ENCODE measurements at regions not wholly inside any gene's neighbourhood (a gene's known extent, or its start where the extent isn't known, plus 50 kb on each side); places are given as distances from the start of the nearest gene placed in this dataset.
A peak's percentile ranks its signal among the peaks of the same experiment; 100 is the strongest.

GRCh38 chr1:88275259-88275862 lies 408.7 kb upstream of the PKN2 start:
- DNase-seq = no peak

DNA sequence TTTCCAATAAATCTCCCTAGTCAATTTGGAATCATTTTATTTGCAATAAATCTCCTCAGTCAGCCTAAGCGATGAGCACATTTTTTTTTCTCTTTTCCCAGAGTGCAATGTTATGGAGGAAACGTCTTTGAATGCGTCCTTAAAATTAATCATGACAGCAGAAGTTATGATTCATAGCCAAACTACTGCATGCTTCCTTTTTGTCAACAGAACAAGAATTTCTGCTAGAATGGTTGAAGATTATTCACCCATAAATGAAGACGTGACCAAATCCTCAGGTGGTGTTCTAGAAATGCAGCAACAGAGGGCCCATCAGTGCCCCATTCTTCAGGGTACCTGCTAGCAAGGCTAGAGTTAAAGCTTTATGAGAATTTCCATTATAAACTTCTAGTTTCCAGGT lies 407.9 kb upstream of the PKN2 start:
- DNase-seq = no peak

- no peak for DNase-seq
These were observed 400.0 kb upstream of the PKN2 start for GRCh38 chr1:88284066-88284465.

DNA sequence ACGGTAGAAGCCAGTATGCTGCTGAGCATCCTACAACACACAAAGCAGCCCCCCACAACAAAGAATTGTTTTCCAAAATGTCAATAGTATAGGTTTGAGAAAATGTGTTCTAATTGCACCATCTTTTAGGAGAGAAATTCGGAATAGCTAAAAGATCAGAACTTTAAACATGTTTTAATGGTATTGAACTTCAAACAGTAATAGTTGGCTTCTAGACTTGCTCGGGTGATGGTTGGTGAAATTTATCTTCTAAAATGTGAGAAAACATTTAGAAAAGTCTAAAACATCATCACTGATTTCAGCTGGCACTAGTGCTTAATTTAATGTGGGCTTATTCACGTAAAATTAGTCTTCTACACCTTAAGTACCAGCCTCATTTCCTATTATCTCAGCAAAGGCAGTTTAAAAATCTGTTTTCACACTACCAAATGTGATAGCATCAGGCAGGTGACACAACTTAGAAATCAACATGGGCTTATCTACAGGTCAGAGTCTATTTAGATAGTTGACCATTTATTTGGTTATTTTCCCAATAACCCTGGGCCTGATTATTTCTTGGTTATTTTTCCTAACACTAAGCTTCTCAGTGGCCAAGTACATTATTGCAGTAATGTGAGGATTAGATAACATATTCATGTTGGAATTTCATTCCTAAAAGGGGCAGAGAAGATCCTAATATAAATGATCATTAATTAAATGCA lies 399.3 kb upstream of the PKN2 start:
- DNase-seq = no peak

- no peak for DNase-seq
These were observed 397.4 kb upstream of the PKN2 start for GRCh38 chr1:88286716-88287115.

DNA sequence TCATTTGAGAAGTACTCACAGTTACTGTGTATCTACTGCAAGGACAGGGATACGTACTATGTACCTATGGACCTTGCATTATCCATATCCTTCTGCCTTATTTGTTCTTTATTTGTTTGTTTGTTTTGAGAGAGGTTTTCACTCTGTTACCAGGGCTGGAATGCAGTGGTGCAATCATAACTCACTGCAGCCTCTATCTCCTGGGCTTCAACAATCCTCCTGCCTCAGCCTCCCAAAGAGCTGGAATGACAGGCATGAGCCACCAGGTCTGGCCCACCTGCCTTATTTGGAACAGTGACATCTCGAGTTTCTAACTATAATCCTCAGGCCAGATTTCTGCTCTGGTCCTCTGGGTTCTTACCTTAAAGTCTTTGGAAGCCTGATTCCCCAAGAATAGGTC lies 395.5 kb upstream of the PKN2 start:
- DNase-seq = no peak

DNA sequence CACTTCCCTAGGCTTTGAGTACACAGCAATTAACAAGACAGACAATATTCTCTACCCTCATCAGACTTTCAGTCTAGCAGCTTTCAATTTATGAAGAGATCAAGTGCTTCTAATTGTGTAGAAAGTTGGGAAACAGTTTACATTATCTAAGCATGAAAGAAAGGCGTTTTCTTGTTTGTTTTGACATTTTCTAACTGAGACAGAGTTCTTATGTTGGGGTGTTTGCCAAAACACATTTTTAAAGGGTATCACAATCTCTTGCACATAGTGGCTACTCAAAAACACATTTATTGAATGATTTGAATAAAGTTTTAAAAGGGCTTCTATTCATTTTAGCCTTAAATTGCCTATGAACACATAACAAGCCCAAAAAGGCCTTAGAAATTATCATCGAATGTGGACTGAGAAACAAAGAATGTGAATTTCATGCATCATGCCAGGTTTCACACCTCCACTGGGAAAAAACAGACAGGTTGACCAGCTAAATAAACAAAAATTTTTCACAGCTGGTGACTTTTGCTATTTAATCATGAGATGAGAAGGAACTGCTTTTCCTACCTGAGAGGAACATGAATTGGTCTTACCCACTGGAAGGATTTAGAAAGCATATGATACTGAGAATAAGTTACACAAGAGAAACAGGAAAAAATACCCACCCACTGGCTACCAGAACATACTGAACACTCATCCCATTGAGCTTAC lies 394.5 kb upstream of the PKN2 start:
- no peak for DNase-seq

DNA sequence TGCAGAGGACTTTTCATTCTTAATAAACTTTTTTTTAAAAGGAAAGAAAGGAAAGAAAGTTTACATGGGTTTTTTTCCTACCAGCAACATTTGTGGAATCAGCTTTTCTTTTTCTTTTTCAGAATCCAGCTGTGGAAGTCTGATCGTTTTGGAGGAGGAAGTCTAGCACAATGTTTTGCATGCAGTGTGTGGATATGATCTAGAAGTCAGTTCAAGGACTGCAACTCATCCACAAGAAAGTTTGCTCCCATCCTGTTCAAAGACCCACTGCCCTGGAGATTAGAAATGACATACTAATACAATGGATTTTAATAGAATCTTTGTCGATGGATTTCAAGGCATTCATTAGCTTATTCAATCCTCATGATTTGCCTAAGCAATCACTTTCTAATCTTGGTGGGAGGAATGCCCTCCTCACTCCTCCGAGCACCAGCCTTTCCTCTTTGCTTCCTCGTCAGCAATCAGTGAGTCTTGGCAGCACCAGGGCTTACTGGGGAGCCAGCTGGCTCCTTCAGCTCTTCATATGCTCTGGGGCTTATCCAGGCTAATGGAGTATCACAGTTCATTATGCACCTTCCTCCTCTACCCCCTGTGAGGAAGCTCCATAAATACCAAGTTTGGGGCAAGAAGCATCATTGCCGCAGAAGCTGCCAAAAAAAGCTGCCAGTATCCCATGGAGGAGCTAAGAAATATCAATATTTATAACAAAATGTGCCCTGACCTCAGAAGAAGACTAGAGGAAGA lies 392.3 kb upstream of the PKN2 start:
- DNase-seq = no peak

GRCh38 chr1:88293691-88294190 lies 390.3 kb upstream of the PKN2 start:
- DNase-seq = no peak

DNA sequence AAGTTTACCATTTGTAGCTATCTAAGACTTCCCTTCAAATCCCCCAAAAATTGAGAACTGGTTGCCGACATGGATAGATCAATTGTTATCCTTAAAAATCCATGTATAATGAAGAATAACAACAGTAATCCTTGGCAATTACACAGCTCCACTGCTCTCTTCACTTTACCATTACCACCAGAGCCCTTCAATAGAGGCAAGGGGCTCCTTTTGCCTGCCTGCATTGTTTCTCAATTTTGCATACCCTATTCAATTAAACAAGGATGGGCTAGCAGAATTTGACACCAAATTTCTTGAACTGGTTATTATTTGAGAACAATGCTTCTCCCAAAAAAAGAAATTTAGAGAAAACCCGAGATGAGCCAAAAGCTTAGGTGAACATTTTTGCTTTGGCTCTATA lies 387.8 kb upstream of the PKN2 start:
- no peak for DNase-seq

GRCh38 chr1:88296642-88297041 lies 387.4 kb upstream of the PKN2 start:
- no peak for DNase-seq

DNA sequence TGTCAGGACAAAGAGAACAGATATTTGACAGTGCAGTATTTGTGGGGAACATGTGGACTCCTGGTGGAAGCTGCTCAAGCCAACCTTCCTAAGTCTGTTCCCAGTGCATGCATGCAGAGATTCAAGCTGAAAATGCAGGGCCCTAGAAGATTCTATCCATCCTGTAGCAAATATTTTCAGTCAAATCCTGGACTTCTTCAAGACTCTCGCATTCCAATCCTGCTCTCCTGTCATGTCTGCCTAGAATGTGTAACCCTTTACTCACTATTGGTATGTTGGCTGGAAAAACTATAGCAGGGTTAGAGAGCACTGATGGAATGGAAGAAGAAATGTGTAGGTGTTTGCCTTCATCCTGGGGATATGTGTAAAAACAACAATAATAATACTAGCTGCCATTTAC lies 385.6 kb upstream of the PKN2 start:
- DNase-seq = no peak

DNA sequence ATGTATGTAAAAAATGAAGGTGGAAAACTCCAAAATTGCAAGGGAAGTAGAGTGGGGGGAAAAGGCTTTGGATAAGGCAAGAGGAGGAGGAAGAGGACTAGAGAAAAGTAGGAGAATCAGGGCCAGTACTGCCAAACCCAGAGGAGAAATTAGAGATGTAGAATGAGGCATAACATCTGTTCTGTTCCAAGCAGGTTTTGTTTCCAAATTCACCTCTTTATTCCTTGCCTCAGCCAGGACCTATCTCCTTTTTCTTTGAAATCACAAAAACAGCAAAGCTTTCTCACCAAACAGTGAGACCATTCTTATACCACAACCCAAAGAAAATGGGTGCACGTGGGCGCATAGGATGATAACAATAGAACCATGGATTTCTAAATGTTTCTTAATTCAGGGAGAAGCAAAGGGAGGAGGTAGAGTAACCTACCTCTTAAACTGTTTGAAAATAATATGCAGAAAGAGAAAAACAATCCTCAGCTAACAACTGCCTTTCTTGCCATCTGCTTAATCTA lies 383.3 kb upstream of the PKN2 start:
- no peak for DNase-seq

DNA sequence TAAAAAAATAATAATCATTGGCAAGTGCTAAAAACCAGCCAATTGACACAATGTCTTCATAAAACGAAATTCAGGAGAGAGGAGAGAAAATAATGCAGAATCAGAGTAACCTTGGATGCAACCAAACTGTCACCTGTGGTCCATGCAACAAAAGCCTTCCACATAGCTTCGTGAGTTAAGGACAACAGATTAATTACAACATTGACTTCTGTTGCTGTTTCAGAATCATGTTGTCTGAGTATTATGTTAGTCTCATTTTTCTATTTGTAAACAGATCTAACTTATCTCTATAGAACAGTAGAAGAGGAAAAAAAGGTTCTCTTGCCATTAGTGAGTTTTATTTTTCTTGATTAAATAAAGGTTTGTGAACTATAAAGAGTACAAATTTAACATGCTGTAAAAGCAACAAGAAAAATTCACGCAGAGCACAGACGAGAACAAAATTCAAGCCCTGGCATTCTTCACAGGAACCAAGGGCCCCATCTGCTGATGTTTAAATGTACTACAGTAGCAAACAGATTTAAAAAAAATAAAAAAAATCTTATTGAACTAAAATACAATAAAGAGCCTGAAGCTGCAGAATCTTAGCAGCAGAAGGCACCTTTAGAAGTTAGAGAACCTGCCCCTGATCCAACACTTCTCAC lies 381.1 kb upstream of the PKN2 start:
- peak; percentile 23 for DNase-seq

GRCh38 chr1:88311265-88311664 lies 372.8 kb upstream of the PKN2 start:
- no peak for DNase-seq

GRCh38 chr1:88311907-88312306 lies 372.2 kb upstream of the PKN2 start:
- DNase-seq = no peak

DNA sequence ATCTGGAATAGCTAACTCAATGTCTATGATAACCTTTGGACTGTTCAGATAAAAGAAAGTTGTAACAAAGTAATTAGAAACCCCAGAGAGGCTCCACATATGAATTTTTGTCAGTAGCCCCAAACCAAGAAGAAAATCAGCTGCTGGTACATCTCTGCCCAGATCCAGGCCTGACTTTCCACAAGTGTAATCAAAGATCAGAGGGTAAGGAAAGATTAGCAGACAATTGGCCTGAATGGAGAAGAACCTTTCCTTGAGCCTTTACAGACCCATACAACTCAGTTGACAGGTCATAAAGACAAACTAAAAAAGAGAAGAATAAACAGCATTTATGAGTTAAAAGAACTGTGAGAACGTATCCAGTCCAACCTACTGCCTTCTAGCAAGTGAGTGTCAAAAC lies 366.7 kb upstream of the PKN2 start:
- no peak for DNase-seq

GRCh38 chr1:88318740-88319139 lies 365.3 kb upstream of the PKN2 start:
- DNase-seq = no peak

DNA sequence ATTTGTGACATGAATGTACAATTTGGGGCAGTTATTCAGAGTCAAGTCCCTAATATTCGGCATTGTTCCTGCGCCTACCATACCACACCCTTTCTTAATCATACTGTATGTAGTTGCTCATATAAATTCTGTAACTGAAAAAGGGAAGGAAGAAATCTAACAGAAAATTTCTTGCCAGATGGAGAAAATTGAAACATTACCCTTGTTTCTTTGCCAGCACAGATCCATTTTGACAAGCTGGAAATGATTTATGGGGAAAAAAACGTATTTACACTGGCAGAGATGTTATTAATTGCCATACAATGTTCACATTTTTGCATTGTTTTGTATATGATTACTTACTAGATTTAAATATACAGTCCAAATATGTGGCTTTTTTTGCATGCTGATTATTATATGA lies 363.8 kb upstream of the PKN2 start:
- no peak for DNase-seq

DNA sequence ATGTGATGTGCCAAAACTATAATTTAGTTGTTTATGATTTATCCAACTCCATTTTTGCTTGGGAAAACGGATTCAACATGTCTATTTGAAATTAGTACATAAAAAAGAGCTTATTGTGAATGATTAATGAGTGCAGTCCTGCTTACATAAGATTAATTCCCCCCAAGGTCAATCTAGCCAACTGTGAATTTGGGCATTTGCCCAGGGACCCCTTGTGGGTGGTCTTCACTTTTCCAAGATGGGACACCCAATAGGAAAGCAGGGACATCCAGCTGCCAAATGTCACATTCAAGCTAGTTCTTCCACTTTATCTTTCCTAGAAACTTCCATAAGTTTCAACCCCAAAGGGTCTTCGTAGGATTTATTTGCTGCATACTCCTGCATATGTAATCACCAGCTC lies 362.4 kb upstream of the PKN2 start:
- DNase-seq = no peak

- DNase-seq = no peak
These were observed 359.2 kb upstream of the PKN2 start for GRCh38 chr1:88324899-88325298.

DNA sequence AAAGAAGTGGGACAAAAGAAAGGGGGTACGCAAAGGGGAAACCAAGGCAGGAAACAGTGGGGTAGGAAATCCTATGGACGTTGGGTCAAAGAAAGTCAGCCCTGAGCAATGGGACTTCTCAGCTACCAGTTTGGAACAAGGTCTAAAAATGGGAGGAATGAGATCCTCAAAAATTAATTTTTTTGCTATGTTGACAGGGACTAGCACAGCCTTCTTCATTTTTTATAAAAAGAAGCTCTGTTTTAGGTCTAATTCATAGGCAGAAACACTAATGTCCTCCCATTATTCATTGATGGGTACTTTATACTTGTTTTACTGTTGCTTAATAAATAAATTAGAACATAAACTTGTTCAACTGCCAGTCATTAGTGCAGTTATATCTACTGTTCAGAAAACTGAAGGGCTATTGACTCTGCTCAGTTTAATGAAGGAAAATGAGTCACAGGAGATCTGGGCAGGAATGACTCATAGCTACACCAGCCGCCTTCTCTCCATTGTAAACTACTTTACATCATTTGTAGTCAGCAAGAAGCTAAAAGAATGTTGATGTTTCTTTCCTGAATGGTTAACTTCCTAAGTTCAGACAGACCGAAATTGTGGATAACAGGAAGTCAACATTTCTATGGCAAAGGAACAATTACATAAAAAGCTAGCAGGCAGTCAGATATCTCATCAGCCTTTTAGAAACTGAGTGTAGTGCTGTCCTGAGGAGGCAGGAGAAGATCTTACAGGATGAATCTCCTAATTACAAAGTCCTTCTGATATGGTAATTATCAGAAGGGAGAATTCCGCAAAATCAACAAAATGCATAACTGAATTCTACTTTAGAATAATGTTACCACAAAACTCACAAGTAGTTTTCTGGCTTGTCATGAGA lies 356.4 kb upstream of the PKN2 start:
- DNase-seq = no peak
